Activated T-helper 1 cell treated with anti-CD3 and anti-CD28 coated beads, Interleukin-12 subunit alpha, Interleukin-12 subunit beta, Interleukin-2, Interleukin-4 antibody, amounts not matched to agents 30 ng/mL and 10 ng/mL and 1 ng/mL, durations not matched to agents 14 hours and 24 hours and 36 hours (primary cell): ENCODE measurements at regions not wholly inside any gene's neighbourhood (a gene's known extent, or its start where the extent isn't known, plus 50 kb on each side); places are given as distances from the start of the nearest gene placed in this dataset.

Source experiments
- DNase-seq: peaks from one replicate; pipeline ENCODE4 v3.0.0; 2021; ENCODE audit warnings: low spot score
- H3K27ac Mint-ChIP-seq: one replicate; pipeline ENCODE4 v1.8.0; 2021; ENCODE audit warnings: mild to moderate bottlenecking, mixed read lengths
- H3K27me3 Mint-ChIP-seq: one replicate; pipeline ENCODE4 v1.8.0; 2022; ENCODE audit warnings: mild to moderate bottlenecking, moderate library complexity, mixed read lengths; ENCODE audit not compliant: insufficient read depth
- H3K36me3 Mint-ChIP-seq: one replicate; pipeline ENCODE4 v1.8.0; 2021; ENCODE audit warnings: low read depth, mixed read lengths
- H3K4me1 Mint-ChIP-seq: one replicate; pipeline ENCODE4 v1.8.0; 2021; ENCODE audit warnings: low read depth, mixed read lengths
- H3K4me3 Mint-ChIP-seq: one replicate; pipeline ENCODE4 v1.8.0; 2021; ENCODE audit warnings: mild to moderate bottlenecking, moderate library complexity, mixed read lengths
- H3K9me3 Mint-ChIP-seq: one replicate; pipeline ENCODE4 v1.8.0; 2021; ENCODE audit warnings: mixed read lengths
- intact Hi-C: fragments of 100-400 bp; cut with micrococcal nuclease; formaldehyde crosslinking; loops from one replicate; pipeline ENCODE4 v1.15.1; 2024

GRCh38 chr2:181304011-181304844 is 153.0 kb upstream of the ITGA4 start:
- Mint-ChIP-seq H3K27me3 (no peaks in the 10 kb centered on the region), H3K4me1 (peaks cover 88% of the 10 kb centered on the region), H3K27ac (peak overlapping the region; percentile 96), H3K36me3 (peaks cover 8% of the 10 kb centered on the region), H3K9me3 (peaks cover 7% of the 10 kb centered on the region), H3K4me3 (peak overlapping the region; percentile 74)
- intact Hi-C loops = loop anchor here (1.0 to 10.0 kb wide), 5 partner anchors 8 to 491 kb away; no protein-coding TSS in a partner anchor
- no peak for DNase-seq

GRCh38 chr2:181305301-181306123 is 151.7 kb upstream of the ITGA4 start:
- peak; percentile 62 for DNase-seq
- H3K36me3 Mint-ChIP-seq = peaks cover 1% of the 10 kb centered on the region
- no peaks in the 10 kb centered on the region for H3K9me3 Mint-ChIP-seq
- intact Hi-C loops = loop anchor here (1.0 to 10.0 kb wide), 10 partner anchors 81 to 489 kb away; partner anchors contain the start of genes ITGA4 and UBE2E3
- peak overlapping the region; percentile 96 for H3K27ac Mint-ChIP-seq
- no peaks in the 10 kb centered on the region for H3K27me3 Mint-ChIP-seq
- H3K4me1 Mint-ChIP-seq = peaks cover 84% of the 10 kb centered on the region
- H3K4me3 Mint-ChIP-seq = peak overlapping the region; percentile 74

GRCh38 chr2:181306785-181307184 is 150.4 kb upstream of the ITGA4 start:
- Mint-ChIP-seq H3K27me3 (no peaks in the 10 kb centered on the region), H3K4me3 (peak overlapping the region; percentile 74), H3K4me1 (peaks cover 76% of the 10 kb centered on the region), H3K9me3 (no peaks in the 10 kb centered on the region), H3K27ac (peak overlapping the region; percentile 96), H3K36me3 (no peaks in the 10 kb centered on the region)
- intact Hi-C loops = loop anchor here (2.0 to 10.0 kb wide), 4 partner anchors 129 to 488 kb away; partner anchors contain the start of gene UBE2E3
- DNase-seq = no peak

DNA sequence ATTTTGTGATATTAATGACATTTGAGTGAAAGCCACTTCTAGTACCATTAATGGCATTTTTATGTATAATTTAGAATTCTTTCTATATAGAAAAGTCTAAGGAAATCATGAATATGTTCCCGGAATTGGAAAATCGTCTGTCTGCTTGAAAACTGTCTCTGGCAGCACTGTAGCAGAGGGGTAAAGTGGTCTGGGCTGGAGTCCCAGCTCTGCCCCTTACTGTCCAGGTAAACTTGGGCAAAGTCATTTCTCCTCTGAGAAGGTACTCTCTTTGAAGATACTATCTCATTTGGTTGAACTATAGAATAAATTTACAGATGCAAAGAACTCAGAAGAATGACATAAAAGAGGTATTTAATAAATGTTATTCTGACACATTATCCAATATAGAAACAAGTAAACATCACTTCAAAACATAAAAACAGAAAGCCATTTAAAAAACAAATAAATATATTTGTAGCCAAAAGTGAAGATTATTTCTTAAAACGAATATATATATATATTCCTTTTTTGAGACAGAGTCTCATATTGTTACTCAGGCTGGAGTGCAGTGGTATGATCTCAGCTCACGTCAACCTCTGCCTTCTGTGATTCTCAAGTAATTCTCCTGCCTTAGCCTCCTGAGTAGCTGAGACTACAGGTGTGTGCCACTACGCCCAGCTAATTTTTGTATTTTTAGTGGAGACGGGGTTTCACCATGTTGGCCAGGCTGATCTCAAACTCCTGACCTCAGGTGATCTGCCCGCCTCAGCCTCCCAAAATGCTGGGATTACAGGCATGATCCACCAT is 149.8 kb upstream of the ITGA4 start:
- DNase-seq = no peak
- peak overlapping the region; percentile 35 for H3K4me3 Mint-ChIP-seq
- peak overlapping the region; percentile 96 for H3K27ac Mint-ChIP-seq
- H3K36me3 Mint-ChIP-seq = no peaks in the 10 kb centered on the region
- intact Hi-C loops = loop anchor here (2.0 to 10.0 kb wide), 4 partner anchors 130 to 487 kb away; partner anchors contain the start of gene UBE2E3
- peaks cover 78% of the 10 kb centered on the region for H3K4me1 Mint-ChIP-seq
- no peaks in the 10 kb centered on the region for H3K27me3 Mint-ChIP-seq
- no peaks in the 10 kb centered on the region for H3K9me3 Mint-ChIP-seq

- no peak for DNase-seq
- intact Hi-C loops = loop anchor here (5.0 to 10.0 kb wide), 3 partner anchors 132 to 486 kb away; no protein-coding TSS in a partner anchor
- no peaks in the 10 kb centered on the region for H3K36me3 Mint-ChIP-seq
- H3K9me3 Mint-ChIP-seq = no peaks in the 10 kb centered on the region
- H3K27ac Mint-ChIP-seq = peak overlapping the region; percentile 74
- peaks cover 86% of the 10 kb centered on the region for H3K4me1 Mint-ChIP-seq
- peak overlapping the region; percentile 84 for H3K4me3 Mint-ChIP-seq
- H3K27me3 Mint-ChIP-seq = no peaks in the 10 kb centered on the region
Measured at GRCh38 chr2:181308766-181309515, 148.2 kb upstream of the ITGA4 start.

- intact Hi-C loops = loop anchor here (5.0 to 10.0 kb wide), 3 partner anchors 132 to 485 kb away; no protein-coding TSS in a partner anchor
- H3K4me1 Mint-ChIP-seq = peaks cover 85% of the 10 kb centered on the region
- H3K27me3 Mint-ChIP-seq = no peaks in the 10 kb centered on the region
- H3K36me3 Mint-ChIP-seq = no peaks in the 10 kb centered on the region
- no peaks in the 10 kb centered on the region for H3K9me3 Mint-ChIP-seq
- H3K27ac Mint-ChIP-seq = peak overlapping the region; percentile 74
- no peak for DNase-seq
- H3K4me3 Mint-ChIP-seq = peak overlapping the region; percentile 84
Measured at GRCh38 chr2:181309586-181309985, 147.6 kb upstream of the ITGA4 start.

DNA sequence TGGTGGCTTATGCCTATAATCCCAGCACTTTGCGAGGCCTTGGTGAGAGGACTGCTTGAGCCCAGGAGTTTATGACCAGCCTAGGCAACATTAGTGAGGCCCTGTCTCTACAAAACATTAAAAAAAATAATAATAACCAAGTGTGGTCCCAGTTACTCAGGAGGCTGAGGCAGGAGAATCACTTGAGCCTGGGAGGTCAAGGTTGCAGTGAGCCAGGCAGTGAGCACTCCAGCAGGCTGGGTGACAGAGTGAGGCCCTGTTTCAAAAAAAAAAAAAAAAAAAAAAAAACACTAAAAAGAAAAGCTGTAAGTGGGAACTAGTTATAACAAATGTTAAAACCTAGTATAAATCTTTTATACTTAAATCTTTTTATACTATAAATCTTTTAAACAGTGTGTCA is 146.2 kb upstream of the ITGA4 start:
- DNase-seq = no peak
- Mint-ChIP-seq H3K9me3 (no peaks in the 10 kb centered on the region), H3K27me3 (no peaks in the 10 kb centered on the region), H3K27ac (no peak overlapping the region), H3K4me3 (no peak overlapping the region), H3K4me1 (peaks cover 71% of the 10 kb centered on the region), H3K36me3 (no peaks in the 10 kb centered on the region)
- intact Hi-C loops = loop anchor here (5.0 kb wide), 1 partner anchor 581 kb away; the partner anchor contains the start of gene ITPRID2

DNA sequence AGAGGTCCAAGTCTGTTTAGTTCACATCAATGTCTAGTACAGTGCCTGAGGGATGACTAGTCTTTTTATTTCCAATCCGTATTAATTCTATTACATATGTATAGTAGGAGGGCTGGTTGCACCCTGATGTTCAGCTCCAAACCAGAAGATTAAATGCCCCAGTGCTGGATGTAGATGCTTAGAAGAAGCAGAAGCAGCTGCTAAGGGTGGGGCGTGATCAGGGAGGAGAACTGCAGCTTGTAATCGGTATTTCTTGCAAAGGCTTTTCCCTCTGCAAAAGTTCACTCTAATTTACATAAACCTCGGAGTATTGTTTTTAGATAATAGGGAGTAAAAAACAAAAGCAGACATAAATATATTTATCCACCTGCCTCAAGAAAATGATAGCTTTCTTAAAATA is 145.3 kb upstream of the ITGA4 start:
- Mint-ChIP-seq H3K27ac (peak overlapping the region; percentile 99), H3K36me3 (no peaks in the 10 kb centered on the region), H3K4me3 (peak overlapping the region; percentile 84), H3K9me3 (no peaks in the 10 kb centered on the region), H3K4me1 (peaks cover 63% of the 10 kb centered on the region), H3K27me3 (no peaks in the 10 kb centered on the region)
- DNase-seq = no peak
- intact Hi-C loops = loop anchor here (1.0 to 5.0 kb wide), 5 partner anchors 8 to 580 kb away; partner anchors contain the start of gene ITPRID2

GRCh38 chr2:181312515-181312927 is 144.7 kb upstream of the ITGA4 start:
- Mint-ChIP-seq H3K4me1 (peaks cover 60% of the 10 kb centered on the region), H3K36me3 (peaks cover 2% of the 10 kb centered on the region), H3K9me3 (no peaks in the 10 kb centered on the region), H3K27ac (peak overlapping the region; percentile 99), H3K27me3 (no peaks in the 10 kb centered on the region), H3K4me3 (peak overlapping the region; percentile 84)
- intact Hi-C loops = loop anchor here (1.0 to 5.0 kb wide), 5 partner anchors 8 to 580 kb away; partner anchors contain the start of gene ITPRID2
- DNase-seq = peak; percentile 44

GRCh38 chr2:181313845-181314244 is 143.3 kb upstream of the ITGA4 start:
- Mint-ChIP-seq H3K4me1 (peaks cover 52% of the 10 kb centered on the region), H3K36me3 (peaks cover 2% of the 10 kb centered on the region), H3K4me3 (peak overlapping the region; percentile 84), H3K27me3 (no peaks in the 10 kb centered on the region), H3K9me3 (no peaks in the 10 kb centered on the region), H3K27ac (peak overlapping the region; percentile 99)
- intact Hi-C loops = loop anchor here (2.0 to 5.0 kb wide), 3 partner anchors 13 to 578 kb away; partner anchors contain the start of gene ITPRID2
- no peak for DNase-seq

- Mint-ChIP-seq H3K27ac (peak overlapping the region; percentile 66), H3K4me3 (peak overlapping the region; percentile 30), H3K36me3 (peaks cover 2% of the 10 kb centered on the region), H3K9me3 (no peaks in the 10 kb centered on the region), H3K27me3 (no peaks in the 10 kb centered on the region), H3K4me1 (peaks cover 45% of the 10 kb centered on the region)
- intact Hi-C loops = loop anchor here (2.0 to 5.0 kb wide), 2 partner anchors 14 to 578 kb away; partner anchors contain the start of gene ITPRID2
- DNase-seq = no peak
Measured at GRCh38 chr2:181314551-181314950, 142.6 kb upstream of the ITGA4 start.
